ENCODE measurements at regions not wholly inside any gene's neighbourhood (a gene's known extent, or its start where the extent isn't known, plus 50 kb on each side); places are given as distances from the start of the nearest gene placed in this dataset.

- TF ChIP-seq ZFX (IDR thresholded peaks at IDR 0.05) (no peak), CTCF (conservative IDR thresholded peaks at IDR 0.05) (no peak)
- H3K27ac ChIP-seq: no peak overlapping the region
Measured at GRCh38 chr10:32167450-32167849, 111.2 kb upstream of the KIF5B start.

GRCh38 chr10:32166365-32166764, 110.1 kb upstream of the KIF5B start:
- no peak overlapping the region for H3K27ac ChIP-seq
- TF ChIP-seq CTCF (conservative IDR thresholded peaks at IDR 0.05) (no peak), ZFX (IDR thresholded peaks at IDR 0.05) (no peak)

- TF ChIP-seq ZFX (IDR thresholded peaks at IDR 0.05): no peak
- no peak for TF ChIP-seq CTCF (conservative IDR thresholded peaks at IDR 0.05)
- H3K27ac ChIP-seq: no peak overlapping the region
Measured at GRCh38 chr10:32163762-32164148, 107.5 kb upstream of the KIF5B start.

GRCh38 chr10:32163071-32163761, 107.0 kb upstream of the KIF5B start:
- no peak overlapping the region for H3K27ac ChIP-seq
- TF ChIP-seq CTCF (conservative IDR thresholded peaks at IDR 0.05) (no peak), ZFX (IDR thresholded peaks at IDR 0.05) (no peak)

- no peak for TF ChIP-seq CTCF (conservative IDR thresholded peaks at IDR 0.05)
- TF ChIP-seq ZFX (IDR thresholded peaks at IDR 0.05): no peak
Measured at GRCh38 chr10:32161586-32161985, 105.4 kb upstream of the KIF5B start.

GRCh38 chr10:32160864-32161263, 104.6 kb upstream of the KIF5B start:
- H3K27ac ChIP-seq: no peak overlapping the region
- no peak for TF ChIP-seq ZFX (IDR thresholded peaks at IDR 0.05)
- no peak for TF ChIP-seq CTCF (conservative IDR thresholded peaks at IDR 0.05)

More at GRCh38 chr10:32161586-32161985, 105.4 kb upstream of the KIF5B start:
- H3K27ac ChIP-seq: no peak overlapping the region

GRCh38 chr10:32159264-32159663, 103.0 kb upstream of the KIF5B start:
- TF ChIP-seq CTCF (conservative IDR thresholded peaks at IDR 0.05) (no peak), ZFX (IDR thresholded peaks at IDR 0.05) (no peak)

More at GRCh38 chr10:32159264-32159663, 103.0 kb upstream of the KIF5B start:
- H3K27ac ChIP-seq: no peak overlapping the region
